ENCODE measurements at regions not wholly inside any gene's neighbourhood (a gene's known extent, or its start where the extent isn't known, plus 50 kb on each side); places are given as distances from the start of the nearest gene placed in this dataset.
"Not testable (repeated sequence)": the region's sequence is repeated elsewhere in the genome, so short reads cannot be mapped to it uniquely, and the experiment has no call there.

DNA sequence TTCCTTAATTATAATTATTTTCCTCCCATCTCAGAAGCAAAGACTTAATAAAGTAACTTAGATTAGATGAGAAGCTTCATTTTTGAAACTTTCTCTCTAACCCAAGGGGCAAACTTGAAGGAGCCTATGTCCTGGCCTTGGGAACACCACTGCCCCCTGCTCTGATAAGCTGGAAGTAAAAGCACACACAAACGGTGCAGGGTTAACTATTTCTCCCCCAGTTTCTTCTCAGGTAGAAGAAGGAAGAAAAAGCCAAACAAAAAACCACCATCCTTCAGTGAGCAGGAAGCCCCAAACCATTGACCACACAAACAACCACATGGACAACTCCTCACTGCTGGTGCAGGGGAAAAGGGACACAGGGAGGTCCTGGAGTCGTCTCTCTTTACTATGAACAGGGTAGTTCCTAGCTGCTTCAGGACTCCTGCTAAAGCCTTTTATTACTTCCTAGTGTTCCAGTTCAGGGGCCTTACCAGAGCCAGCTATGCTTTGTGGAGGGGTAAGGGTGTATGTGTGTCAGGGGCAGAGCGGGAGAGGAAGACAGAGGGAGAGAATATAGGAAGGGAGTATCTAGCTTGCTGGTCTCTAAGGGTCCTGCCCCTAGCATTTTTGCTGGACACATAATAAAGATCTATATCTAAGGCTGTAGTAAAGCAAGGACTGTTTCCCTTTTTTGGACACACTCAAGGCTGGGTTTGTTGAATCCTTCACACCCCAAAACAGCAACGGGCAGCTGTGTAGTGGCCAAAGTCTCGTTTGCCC, 94.0 kb upstream of the UMPS start:
- no peak for DNase-seq (ENCODE audit: low spot score)

DNA sequence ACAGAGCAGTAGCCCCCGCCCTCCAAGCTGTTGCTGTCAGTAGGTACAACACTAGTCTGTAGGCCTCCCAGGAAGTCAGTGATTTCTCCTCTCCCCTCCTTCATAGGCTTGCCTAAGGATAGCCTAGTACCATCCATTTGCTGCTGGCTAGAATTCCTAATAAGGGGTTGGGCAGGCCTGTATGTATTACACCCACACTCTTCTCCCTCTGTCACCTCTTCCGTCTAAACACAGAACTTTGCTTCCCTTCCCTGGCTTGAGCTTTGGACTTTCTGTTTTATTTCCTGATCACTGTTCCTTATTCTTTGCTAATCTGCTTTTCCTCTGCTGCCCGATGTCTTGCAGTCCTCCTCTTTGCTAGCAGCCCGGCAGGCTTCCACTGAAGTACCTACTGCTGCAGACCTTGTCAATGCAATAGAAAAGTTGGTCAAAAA, 93.4 kb upstream of the UMPS start:
- DNase-seq (ENCODE audit: low spot score) = no peak

DNA sequence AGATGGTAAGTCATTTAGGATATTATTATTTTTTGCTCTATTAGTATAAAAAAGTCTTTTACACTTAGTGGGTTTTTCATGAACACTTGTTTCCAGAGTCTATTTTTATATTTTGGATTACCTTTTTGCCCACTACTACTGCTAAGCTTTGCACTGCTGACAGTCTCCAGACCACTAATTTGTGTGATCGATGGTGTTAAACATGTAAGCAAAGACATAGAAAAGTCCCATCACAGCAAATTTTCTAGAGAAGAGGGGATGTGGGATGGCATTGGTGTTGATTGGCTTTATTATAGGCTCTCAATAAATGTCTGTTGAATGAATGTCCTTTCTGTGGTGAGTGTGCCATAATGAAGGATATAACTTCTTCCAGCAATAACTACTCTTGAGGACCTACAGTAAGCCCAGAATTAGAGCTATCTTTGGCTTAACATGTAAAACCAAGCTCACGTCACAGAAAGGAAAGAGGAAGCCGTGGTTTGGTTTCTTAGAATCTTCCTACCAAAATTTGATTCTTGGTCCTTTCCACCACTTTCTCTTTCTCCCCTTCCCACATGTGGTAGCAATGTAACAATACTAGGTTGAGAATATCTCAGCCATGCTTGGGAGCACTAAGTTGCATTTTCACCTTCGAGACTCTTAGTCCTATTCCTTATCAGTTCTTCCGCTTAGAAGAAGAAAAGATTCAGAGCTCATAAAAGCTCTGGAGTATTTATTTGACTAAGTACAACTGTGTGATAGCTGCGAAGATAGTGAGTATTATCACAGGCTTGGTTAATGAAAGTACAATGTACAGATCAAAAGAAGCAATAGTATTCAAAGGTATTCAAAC, 90.6 kb upstream of the UMPS start:
- DNase-seq (ENCODE audit: low spot score) = no peak

DNA sequence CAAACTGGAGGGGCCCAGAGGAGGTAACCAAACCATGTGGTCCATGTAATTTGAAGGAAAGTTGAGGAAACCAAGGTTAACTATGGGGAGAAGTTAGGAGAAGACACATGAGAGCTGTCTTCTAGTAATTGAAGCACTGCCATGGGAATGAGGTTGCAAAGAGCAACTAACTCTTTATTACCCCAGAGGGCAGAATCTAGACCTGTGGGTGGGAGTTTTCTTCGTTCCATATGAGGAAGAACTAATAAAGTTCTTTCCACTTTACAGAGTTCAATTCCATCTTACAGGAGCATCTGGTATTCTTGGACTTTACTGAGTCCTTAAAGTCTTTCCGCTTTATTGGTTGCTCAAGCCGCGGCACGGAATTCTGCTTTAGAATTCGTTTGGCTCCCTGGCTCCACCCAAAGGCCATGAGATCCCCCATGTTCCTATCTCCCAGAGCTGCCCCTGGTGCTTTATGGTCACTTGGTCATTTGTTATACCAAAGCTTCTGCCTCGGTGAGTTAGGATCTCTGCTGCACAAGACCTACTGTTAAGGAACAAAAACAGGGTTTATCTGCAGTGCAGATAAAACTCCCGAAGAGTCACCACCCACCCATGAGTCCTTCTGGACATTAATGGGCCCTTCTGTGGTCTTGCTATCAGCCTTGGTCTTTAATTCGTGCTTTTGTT, 89.5 kb upstream of the UMPS start:
- no peak for DNase-seq (ENCODE audit: low spot score)

DNA sequence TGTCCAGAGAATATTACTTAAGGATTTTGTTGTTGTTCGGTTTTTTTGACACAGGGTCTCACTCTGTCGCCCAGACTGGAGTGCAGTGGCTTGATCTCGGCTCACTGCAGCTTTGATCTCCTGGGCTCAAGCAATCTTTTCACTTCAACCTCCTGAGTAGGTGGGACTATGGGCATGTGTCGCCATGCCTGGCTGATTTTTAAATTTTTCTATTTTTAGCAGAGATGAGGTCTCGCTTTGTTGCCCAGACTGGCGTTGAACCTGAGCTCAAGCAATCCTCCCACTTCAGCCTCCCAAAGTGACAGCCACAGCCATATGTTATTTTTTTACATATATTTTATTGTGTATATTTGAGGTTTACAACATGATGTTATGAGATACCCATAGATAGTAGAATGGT, 86.8 kb upstream of the UMPS start:
- DNase-seq (ENCODE audit: low spot score) = no peak

DNA sequence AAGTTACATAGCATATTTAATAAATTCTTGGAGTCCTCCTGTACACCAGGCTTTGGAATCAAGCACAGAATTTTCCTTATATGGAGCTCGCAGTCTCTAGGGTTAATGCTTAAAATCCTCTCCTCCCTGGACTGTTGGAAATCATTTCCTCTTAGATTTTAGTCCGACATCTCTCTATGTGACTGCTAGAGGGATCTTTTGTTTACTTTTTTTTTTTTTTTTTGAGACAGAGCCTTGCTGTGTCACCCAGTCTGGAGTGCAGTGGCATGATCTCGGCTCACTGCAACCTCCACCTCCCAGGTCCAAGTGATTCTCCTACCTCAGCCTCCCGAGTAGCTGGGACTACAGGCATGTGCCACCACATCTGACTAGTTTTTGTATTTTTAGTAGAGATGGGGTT, 84.1 kb upstream of the UMPS start:
- DNase-seq (ENCODE audit: low spot score) = not testable (repeated sequence)

DNA sequence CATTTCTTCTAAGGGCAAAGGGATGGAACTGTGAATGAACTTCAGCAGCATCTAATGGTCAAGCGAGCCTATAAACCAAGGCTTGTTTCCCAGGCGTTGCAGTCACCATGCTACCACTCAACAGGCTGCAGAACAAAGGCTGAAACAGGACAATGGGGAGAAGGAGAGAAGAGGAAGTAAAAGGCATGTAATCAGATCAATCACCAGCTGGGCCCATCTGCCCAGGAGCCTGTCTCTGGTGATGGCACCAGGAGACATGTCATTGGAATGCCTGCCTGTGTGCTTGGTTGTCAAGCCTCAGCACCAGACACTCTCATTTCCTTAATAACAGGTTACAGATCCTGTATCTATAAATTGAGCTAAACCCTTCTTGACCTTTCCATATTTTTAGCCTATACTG, 81.7 kb upstream of the UMPS start:
- no peak for DNase-seq (ENCODE audit: low spot score)

DNA sequence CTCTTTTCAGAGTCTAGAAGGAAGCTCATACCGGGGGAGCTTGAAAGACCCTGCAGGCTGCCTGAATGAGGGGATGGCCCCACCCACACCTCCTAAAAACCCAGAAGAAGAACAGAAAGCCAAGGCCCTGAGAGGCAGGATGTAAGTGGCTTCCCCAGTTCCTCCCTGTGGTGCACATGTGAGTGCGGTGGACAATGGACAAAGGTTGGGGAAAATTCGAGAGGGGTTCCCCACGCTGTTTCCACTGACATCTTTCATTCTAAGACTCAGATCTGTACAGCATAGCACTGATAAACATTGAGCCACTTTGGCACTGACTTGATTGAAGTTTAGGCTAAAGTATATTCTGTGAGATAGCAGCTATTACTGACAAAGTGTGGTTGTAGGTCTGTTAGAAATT, 79.5 kb upstream of the UMPS start:
- no peak for DNase-seq (ENCODE audit: low spot score)

DNA sequence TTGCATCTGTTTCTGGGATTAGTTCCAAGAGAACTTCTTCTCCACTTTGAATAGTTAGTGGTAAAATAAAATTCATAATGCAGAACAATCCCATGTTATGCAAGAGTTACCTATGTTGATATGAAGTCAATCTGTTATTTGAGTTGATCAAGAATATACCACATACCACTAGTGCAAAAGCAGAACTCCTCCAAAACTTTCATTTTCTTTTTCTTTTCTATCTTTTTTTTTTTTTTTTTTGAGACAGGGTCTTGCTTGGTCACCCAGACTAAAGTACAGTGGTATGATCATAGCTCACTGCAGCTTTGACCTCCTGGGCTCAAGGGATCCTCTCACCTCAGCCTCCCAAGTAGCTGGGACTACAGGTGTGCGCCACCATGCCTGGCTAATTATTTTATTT, 78.8 kb upstream of the UMPS start:
- not testable (repeated sequence) for DNase-seq (ENCODE audit: low spot score)

DNA sequence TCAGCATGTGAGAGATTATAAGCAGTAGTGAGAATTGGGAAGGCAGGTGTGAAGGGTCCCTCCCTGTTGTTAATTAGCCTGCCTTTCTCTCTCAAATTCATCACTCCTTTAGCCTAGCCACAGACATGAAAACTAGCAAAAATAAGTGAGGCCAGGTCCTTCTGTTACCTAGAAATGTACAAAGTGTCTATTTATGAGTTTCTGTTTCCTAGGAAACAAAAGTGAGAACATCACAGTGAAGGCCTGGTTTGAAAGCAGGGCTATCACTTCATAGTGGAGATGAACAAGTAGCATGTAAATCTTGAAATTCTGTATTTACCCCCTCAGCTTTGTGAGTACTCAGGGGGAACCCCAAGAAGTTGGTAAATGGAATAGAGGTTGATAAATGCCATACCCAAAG, 78.2 kb upstream of the UMPS start:
- DNase-seq (ENCODE audit: low spot score) = no peak

DNA sequence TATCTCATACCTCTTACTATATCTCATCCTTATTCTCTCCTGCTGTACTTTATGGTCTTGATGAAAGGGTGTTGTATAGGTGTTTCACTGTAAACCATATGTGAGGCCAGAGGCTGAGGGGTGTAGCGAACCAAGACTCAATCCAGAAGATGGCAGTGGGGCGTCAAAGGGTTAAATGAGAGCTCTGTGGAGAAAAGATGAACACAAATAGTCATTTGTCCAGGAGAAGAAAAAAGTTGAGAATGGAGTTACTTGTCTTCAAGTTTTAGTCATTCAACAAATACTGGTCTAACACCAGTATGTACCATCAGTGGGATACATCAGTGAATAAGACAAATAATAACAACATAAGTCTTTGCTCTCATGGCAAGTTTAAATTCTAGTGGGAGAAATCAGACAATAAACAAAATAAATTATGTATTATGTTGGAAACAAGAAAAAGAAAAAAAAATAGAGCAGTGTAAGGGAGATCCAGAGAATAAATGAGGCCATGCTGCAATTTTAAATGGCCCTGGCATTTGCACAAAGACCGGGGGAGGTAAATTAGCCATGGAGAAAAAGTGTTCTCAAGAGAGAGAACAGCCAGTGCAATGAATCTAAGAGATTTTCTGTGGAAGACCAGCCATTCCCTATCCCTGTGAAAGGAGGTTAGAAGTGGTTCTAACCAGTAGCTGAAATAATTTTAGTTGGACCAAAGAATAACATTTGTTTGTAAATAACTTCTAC, 77.0 kb upstream of the UMPS start:
- DNase-seq (ENCODE audit: low spot score) = no peak

DNA sequence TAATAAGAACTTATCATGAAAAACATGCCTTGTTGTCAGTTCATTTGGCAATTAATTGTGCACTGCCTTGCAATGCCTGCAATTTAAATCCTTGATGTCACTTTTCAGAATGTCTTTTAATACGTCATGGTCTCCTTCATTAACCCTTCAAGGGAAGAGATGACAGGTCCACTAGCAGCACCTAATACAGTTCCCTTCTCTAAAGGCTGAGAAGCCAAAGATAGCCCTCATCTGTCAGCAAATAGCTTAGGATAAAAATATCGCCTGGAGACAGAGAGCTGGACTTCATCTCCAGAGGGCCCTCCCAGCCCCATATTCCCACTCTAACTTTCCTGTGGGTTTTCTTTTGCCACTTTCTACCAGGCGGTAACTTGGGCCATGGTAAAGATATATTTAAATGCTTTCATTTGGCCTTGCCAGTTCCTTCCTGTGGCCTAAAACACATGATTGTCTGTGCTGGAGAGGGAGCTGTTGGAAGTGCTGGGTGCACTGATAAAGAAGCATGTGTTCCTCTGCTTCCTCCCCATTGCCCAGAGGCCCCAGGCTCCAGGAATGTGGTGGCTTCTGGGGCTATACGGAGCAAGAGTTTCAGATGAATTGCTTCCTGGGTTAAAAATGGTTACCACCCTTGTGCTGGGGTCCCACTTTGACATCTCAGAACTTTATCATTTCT, 76.3 kb upstream of the UMPS start:
- DNase-seq (ENCODE audit: low spot score) = no peak

DNA sequence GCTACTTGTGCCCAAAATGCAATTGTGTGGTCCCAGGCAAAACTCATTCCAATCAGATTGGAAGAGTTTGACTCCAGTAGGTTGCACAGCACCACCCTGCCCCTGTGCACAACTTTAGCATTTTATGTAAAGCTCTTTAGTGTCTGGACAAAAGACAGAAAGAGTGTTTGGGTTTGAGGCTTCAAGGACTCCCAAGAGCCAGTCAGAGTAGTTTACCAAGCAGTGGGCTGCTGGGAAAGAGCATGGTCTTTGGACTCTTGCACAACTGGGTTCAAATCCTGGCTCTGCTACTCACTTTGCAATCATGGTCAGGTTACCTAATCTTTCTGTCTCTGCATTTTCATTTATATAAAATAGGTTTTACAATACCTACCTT, 75.8 kb upstream of the UMPS start:
- DNase-seq (ENCODE audit: low spot score) = no peak

DNA sequence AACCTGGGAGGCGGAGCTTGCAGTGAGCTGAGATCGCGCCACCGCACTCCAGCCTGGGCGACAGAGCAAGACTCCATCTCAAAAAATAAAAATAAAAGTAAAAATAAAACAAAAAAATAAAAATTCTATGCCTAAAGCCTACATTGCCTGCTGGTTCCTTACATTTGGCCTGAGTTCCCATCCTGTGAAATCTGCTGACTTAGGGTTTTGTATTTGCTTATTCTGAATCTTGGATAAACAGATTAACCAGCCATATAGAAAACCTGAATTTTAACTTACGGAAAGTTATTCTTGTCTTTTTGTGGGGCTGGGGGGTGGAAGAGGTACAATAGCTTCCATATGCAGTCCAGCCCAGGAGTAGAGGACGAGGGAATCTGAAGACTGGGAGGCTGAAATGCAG, 73.7 kb upstream of the UMPS start:
- no peak for DNase-seq (ENCODE audit: low spot score)

DNA sequence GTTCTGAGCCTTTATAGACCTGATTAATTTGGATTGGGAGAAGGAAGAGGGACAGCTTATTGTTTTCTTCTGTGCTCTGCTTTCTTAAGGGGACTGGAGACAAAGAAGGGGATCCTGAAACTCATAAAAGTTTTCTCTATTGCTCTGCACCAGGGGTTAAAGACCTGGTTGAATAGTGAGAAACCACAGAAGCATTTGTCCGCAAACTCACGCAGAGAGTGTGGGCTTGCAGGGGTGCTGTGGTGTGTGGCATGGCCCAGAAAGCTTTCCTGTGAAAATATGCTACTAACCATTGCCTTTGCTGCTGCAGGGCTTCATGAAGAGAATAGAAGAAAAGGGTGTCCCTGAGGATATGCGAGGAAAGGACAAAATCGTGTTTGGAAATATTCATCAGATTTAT, 73.1 kb upstream of the UMPS start:
- no peak for DNase-seq (ENCODE audit: low spot score)

DNA sequence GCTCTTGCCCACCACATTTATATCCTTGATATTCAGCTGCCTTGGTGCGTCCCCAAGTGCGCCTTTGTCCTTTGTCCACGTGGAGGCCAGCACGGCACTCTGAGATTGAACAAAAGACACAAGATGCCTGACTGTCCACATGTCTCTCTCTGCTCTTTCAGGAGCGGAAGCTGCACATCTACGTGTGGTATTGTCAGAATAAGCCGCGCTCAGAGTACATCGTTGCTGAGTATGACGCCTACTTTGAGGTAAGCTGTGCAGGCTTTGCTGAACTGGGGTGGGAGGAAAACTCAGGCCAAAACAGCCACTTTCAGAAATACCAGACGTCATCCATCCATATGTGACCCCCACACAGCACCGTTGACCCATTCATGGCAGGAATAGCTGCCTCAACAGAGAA, 72.0 kb upstream of the UMPS start:
- no peak for DNase-seq (ENCODE audit: low spot score)

DNA sequence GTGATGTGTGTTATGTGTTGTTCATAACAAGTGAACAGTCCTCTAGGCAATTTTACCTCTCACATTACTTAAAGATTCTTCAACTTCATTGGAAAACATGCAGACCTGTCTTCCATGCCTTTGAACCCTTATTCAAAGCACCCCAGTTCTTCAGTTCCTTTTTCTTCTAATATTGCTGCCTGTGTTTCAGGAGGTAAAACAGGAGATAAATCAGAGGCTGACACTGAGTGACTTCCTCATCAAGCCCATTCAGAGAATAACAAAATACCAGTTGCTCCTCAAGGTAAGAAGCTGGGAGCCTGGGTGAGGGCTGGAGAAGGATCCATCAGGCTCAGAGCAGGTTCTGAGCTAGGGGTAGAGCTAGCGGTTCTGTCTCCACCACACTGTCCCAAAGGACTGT, 71.1 kb upstream of the UMPS start:
- no peak for DNase-seq (ENCODE audit: low spot score)

DNA sequence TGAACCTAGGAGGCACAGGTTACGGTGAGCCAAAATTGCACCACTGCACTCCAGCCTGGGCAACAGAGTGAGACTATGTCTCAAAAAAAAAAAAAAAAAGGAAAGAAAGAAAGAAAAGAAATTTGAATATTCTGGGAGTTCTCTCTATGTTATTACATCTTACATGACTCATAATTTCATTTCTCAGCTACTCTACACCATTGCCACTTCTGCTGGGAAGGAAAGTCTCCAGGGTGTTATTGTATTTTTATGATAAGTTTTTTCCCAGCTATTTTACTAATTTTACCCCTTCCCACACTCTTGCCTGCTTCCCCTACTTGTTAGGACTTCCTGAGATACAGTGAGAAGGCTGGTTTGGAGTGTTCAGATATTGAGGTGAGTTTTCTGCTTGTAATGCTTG, 69.7 kb upstream of the UMPS start:
- no peak for DNase-seq (ENCODE audit: low spot score)

DNA sequence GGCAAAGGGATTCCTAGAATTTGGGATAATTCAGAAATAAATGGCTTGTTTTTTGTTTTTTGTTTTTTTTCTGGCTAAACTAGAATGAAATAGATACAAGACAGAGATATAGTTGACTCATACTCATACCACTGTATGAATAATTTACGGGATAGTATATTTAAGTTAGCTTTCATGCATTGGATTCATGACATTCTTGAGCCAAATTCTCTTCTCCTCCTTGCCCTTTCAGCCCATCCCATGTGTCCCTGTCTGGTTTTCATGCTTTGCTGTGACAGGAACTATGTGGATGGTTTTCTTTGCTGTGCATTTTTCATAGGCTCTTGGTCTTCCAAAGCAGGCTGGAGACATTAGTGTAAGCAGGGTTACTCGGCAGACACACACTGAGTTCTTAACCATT, 66.6 kb upstream of the UMPS start:
- peak; percentile 40 for DNase-seq (ENCODE audit: low spot score)

DNA sequence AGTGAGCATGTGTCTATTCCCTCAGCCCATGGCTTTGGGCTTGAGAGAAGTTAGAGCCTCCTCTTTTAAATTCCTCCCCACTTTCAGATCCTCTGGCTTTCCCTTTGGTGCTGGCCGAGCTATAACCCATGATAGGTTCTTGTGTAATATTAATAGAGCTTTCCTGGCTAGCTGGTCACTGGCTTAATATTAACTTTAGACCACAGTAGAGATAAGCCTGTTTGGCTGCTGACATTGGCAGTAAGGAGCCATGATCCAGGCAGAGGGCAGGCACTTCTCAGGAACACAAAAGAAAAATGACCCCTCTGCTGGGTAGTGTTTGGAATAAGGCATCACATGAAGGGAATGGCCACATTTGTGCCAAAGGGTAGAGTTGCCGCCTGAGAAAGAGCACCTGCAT, 65.4 kb upstream of the UMPS start:
- DNase-seq (ENCODE audit: low spot score) = no peak

DNA sequence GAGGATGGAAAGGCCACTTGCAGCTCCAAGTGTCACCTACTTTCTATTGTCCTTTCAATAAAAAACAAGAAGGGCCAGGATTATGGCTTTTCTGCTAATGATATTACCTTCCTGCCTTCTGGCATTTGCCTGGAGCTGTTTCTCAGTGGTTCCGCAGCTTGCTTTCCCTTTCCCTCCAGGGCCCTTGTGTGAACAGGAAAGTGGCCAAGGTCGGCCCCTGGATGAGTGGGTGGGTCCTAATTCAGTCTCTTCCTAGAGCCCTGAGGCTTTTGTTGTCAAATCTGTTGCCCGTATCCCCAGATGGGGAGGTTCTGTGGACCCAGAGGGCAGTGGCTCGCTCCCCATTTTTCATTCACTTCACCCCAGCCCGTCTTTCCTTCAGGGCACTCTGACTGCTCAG, 64.2 kb upstream of the UMPS start:
- no peak for DNase-seq (ENCODE audit: low spot score)

DNA sequence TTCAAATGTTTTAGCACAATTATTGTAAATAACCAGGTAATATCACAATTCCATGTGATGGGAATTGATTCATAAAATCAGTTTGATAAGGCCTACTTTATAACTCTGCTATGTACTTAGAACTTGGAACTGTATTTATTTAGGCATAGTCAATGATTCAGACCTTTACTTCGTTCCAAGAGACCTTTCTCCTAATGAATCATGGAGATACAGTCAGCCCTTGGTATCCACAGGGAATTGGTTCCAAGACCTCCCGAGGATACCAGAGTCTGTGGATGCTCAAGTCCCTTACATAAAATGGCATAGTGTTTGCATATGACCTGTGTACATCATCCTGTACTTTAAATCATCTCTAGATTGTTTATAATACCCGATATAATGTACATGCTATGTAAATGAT, 60.8 kb upstream of the UMPS start:
- peak; percentile 32 for DNase-seq (ENCODE audit: low spot score)
